ENCODE measurements at regions not wholly inside any gene's neighbourhood (a gene's known extent, or its start where the extent isn't known, plus 50 kb on each side); places are given as distances from the start of the nearest gene placed in this dataset.

GRCh38 chr20:22810030-22810429, 225.1 kb upstream of the SSTR4 start:
- TF ChIP-seq POLR2A (IDR thresholded peaks at IDR 0.05) (no peak), CTCF (IDR thresholded peaks at IDR 0.05) (no peak), POLR2AphosphoS5 (IDR thresholded peaks at IDR 0.05) (no peak)

Data from prostate gland (tissue), 2 donors.